ENCODE measurements at regions not wholly inside any gene's neighbourhood (a gene's known extent, or its start where the extent isn't known, plus 50 kb on each side); places are given as distances from the start of the nearest gene placed in this dataset.

- no peaks in the 10 kb centered on the region for H3K27me3 ChIP-seq (replicated peaks in 1 of 4; ENCODE audit: control insufficient read depth in 3 of 4, extremely low read depth in 1 of 4, insufficient read depth in 3 of 4, low read length in 3 of 4)
- no peak overlapping the region for H4K5ac ChIP-seq (ENCODE audit: insufficient read length, low read depth, low read length)
- H3K79me1 ChIP-seq (ENCODE audit: low read depth, low read length), result no peaks in the 10 kb centered on the region
- no peak overlapping the region for H2BK120ac ChIP-seq (replicated peaks; ENCODE audit: low read depth, low read length)
- no peak overlapping the region for H2BK5ac ChIP-seq (ENCODE audit: low read depth, low read length)
- H3K27ac ChIP-seq (ENCODE audit: low read depth, low read length), result no peak overlapping the region
- no peak overlapping the region for H3K4me2 ChIP-seq (ENCODE audit: insufficient read depth in 1 of 2, low read depth in 2 of 2, low read length in 2 of 2)
- DNase-seq (ENCODE audit: low read depth in 1 of 2, low spot score in 2 of 2), result no peak
- no peaks in the 10 kb centered on the region for H3K79me2 ChIP-seq (ENCODE audit: control insufficient read depth in 1 of 2, insufficient read depth in 2 of 2, low read length in 2 of 2)
- no peak overlapping the region for H3K14ac ChIP-seq (ENCODE audit: insufficient read length)
- no peak overlapping the region for H2AK5ac ChIP-seq (ENCODE audit: low read depth, low read length)
- POLR2A ChIA-PET (ENCODE audit: partially characterized antibody), result no interaction called here
- H3K18ac ChIP-seq (ENCODE audit: extremely low read depth, low read length), result no peak overlapping the region
- H4K8ac ChIP-seq (ENCODE audit: extremely low read depth, insufficient read depth, low read length), result no peak overlapping the region
- H2AFZ ChIP-seq (ENCODE audit: low read length), result no peak overlapping the region
- H3K4me1 ChIP-seq (replicated peaks in 1 of 4; ENCODE audit: control insufficient read depth in 3 of 4, insufficient read depth in 4 of 4, low read length in 3 of 4), result no peaks in the 10 kb centered on the region
- no peak overlapping the region for H3K4ac ChIP-seq (replicated peaks; ENCODE audit: insufficient read length, low read depth, low read length)
- H3K23me2 ChIP-seq (ENCODE audit: low read depth, low read length), result no peaks in the 10 kb centered on the region
- no peak overlapping the region for H3K56ac ChIP-seq (replicated peaks; ENCODE audit: insufficient read length, low read depth, low read length)
- no peaks in the 10 kb centered on the region for H3K9me3 ChIP-seq (ENCODE audit: insufficient read depth in 2 of 2, low read depth in 1 of 2, low read length in 1 of 2)
- peak; percentile 45; the same call in 1 of the 2 replicates for TF ChIP-seq SRF (IDR thresholded peaks at IDR 0.05; ENCODE audit: low read depth, low read length)
- no peak for TF ChIP-seq MAX (IDR thresholded peaks at IDR 0.05)
- no peak overlapping the region for H2BK12ac ChIP-seq (ENCODE audit: low read depth, low read length)
- no peak overlapping the region for H3K23ac ChIP-seq (ENCODE audit: insufficient read length)
- H4K20me1 ChIP-seq (replicated peaks in 1 of 2; ENCODE audit: control insufficient read depth in 1 of 2, insufficient read depth in 2 of 2, low read length in 2 of 2), result no peaks in the 10 kb centered on the region
- no peak overlapping the region for H3K9ac ChIP-seq (replicated peaks in 1 of 4; ENCODE audit: extremely low read depth in 1 of 4, low read depth in 3 of 4, low read length in 3 of 4)
- no peak overlapping the region for H2BK15ac ChIP-seq (ENCODE audit: low read length)
- no peak overlapping the region for H4K91ac ChIP-seq (replicated peaks; ENCODE audit: insufficient read length, low read length)
- no peak overlapping the region for H3K4me3 ChIP-seq (ENCODE audit: extremely low read depth in 1 of 4, insufficient read depth in 2 of 4, low read depth in 3 of 4, low read length in 4 of 4)
- no peak for FAIRE-seq
- H2BK20ac ChIP-seq (ENCODE audit: low read length), result no peak overlapping the region
- CTCF ChIA-PET (ENCODE audit: partially characterized antibody), result no interaction called here
- H3K36me3 ChIP-seq (ENCODE audit: control insufficient read depth in 2 of 4, insufficient read depth in 4 of 4, low read length in 3 of 4), result no peaks in the 10 kb centered on the region
These were observed 748.1 kb upstream of the SGCG start for GRCh38 chr13:22432690-22433089.
